Mucosa of rectum (tissue), 2 donors: ENCODE measurements at regions not wholly inside any gene's neighbourhood (a gene's known extent, or its start where the extent isn't known, plus 50 kb on each side); places are given as distances from the start of the nearest gene placed in this dataset.

ENCODE experiments used
- H3K27ac ChIP-seq, 2 donors: one replicate each; pipeline ENCODE4 v1.7.0; 2013; ENCODE audit warnings: inconsistent platforms in 2 of 2, low read depth in 2 of 2, low read length in 2 of 2
- H3K27me3 ChIP-seq, 2 donors: one replicate each; pipeline ENCODE4 v1.7.0; 2013; ENCODE audit warnings: low read length in 2 of 2; ENCODE audit not compliant: control insufficient read depth in 2 of 2, insufficient read depth in 2 of 2
- H3K36me3 ChIP-seq, 2 donors: one replicate each; pipeline ENCODE4 v1.7.0; 2013; ENCODE audit warnings: low read length in 2 of 2; ENCODE audit not compliant: control insufficient read depth in 2 of 2, insufficient read depth in 2 of 2
- H3K4me1 ChIP-seq, 2 donors: one replicate each; pipeline ENCODE4 v1.7.0; 2013; ENCODE audit warnings: low read length in 2 of 2, mild to moderate bottlenecking in 1 of 2; ENCODE audit not compliant: control insufficient read depth in 2 of 2, insufficient read depth in 2 of 2
- H3K4me3 ChIP-seq, 2 donors: one replicate each; pipeline ENCODE4 v1.7.0; 2013; ENCODE audit warnings: low read length in 2 of 2
- H3K9ac ChIP-seq, 2 donors: one replicate each; pipeline ENCODE4 v1.7.0; 2013; ENCODE audit warnings: low read length in 2 of 2, low read depth in 1 of 2, mild to moderate bottlenecking in 1 of 2
- H3K9me3 ChIP-seq, 2 donors: one replicate each; pipeline ENCODE4 v1.7.0; 2013; ENCODE audit warnings: low read length in 2 of 2; ENCODE audit not compliant: control insufficient read depth in 2 of 2
- donor health status: healthy.
- donor health status: Normal muscosa, but diverticular disease.

DNA sequence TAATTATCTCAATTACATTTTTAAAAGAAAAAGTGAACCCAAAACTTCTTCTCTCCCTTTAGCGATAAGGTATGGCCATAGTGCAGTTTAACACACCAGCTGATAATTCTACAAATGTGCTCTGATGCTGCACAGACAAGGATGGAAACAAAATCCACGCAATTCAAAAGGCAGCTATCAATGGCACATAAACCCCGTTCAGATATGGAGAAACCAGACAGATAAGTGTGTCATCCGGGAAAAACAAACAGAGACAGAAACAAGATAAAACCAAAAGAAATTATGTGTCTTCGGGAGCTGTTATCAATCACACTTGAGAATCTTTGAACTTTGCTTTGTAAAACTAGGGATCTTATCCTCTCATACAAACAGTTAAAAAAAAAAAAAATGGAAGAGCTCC, 73.6 kb downstream of the SIPA1L2 start:
- H3K4me3 ChIP-seq: no peak overlapping the region
- peaks cover 3 to 4% of the 10 kb centered on the region in 2 donors for H3K36me3 ChIP-seq
- no peaks in the 10 kb centered on the region for H3K9me3 ChIP-seq
- no peak overlapping the region for H3K27ac ChIP-seq
- no peaks in the 10 kb centered on the region for H3K27me3 ChIP-seq
- H3K4me1 ChIP-seq: peaks cover 4 to 37% of the 10 kb centered on the region in 2 donors
- no peak overlapping the region for H3K9ac ChIP-seq

DNA sequence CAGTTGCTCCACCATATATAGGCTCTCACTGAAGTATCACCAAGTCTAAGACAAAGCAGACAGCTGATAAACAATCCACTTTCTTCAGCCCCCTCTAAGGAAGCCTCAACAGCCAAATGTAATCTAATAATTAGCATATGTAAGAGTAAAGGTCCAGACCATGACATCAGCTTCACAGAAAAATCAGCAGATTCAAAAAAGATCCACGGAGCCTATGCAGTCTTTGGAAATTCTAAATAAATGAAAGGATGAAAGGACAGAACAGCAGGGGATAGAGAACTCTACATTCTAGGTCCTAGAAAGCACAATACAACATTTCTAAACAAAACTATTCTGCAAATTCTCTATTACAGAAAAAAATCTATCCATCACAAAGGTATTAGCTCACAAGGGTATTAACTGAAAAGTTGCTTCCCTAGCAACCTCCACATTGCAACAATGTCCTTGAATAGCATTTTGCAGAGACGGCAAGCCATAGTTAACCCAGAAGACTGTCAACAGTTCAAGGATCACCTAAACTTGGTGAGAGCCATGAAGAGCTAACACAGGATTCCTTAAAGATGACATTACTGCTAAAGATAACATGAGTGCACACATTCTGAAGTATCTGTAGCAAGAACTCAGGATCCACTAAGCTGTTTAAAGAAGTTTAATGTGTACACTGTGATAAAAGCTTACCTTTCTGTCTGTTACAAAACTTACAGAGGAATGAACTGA, 74.3 kb downstream of the SIPA1L2 start:
- Histone ChIP-seq H3K27me3 (no peaks in the 10 kb centered on the region), H3K9me3 (no peaks in the 10 kb centered on the region), H3K4me1 (peaks cover 4 to 37% of the 10 kb centered on the region in 2 donors), H3K36me3 (peaks cover 3 to 4% of the 10 kb centered on the region in 2 donors), H3K9ac (no peak overlapping the region), H3K27ac (no peak overlapping the region), H3K4me3 (no peak overlapping the region)

DNA sequence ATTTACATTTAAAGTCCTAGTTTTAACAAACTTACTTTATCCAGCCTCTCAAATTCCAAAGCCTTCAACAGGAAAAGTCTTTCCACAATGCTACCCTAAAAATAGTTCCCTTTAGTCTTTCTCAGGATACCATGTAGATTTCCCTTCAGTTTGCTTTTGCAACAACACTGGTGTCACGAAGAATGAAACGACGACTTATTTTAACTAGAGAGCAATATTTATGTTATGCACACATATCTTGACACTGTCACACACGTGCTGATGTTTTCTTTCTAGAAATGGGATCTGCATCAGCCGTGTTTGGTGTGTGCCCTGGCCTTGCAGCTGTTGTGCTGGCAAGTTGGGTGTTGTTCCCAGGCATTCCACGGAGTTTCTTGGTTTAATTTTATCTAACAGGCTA, 75.5 kb downstream of the SIPA1L2 start:
- no peak overlapping the region for H3K27ac ChIP-seq
- H3K4me1 ChIP-seq: peaks cover 4 to 37% of the 10 kb centered on the region in 2 donors
- H3K4me3 ChIP-seq: no peak overlapping the region
- no peaks in the 10 kb centered on the region for H3K27me3 ChIP-seq
- no peaks in the 10 kb centered on the region for H3K9me3 ChIP-seq
- no peak overlapping the region for H3K9ac ChIP-seq
- peaks cover 3 to 4% of the 10 kb centered on the region in 2 donors for H3K36me3 ChIP-seq

DNA sequence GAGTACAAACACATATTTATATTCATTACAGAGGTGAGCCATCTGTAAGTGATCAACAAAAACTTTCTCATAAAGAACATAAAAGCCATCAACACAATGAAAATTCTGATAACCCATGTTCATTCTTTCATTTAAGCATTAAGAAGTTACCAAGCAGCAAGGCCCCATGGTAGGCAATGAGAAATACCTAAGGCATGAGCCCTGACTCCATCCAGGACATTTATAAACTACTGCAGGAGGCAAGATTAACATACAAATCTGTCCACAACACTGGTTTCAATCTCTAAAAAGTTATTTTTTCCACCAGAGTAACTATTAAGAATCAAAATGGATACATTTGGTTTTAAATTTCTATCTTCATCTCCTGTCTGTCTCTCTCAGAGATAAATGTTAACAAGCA, 76.1 kb downstream of the SIPA1L2 start:
- H3K27me3 ChIP-seq: no peaks in the 10 kb centered on the region
- no peak overlapping the region for H3K4me3 ChIP-seq
- H3K9ac ChIP-seq: no peak overlapping the region
- no peak overlapping the region for H3K27ac ChIP-seq
- H3K36me3 ChIP-seq: peaks cover 3 to 4% of the 10 kb centered on the region in 2 donors
- no peaks in the 10 kb centered on the region for H3K9me3 ChIP-seq
- peaks cover 4 to 40% of the 10 kb centered on the region in 2 donors for H3K4me1 ChIP-seq

DNA sequence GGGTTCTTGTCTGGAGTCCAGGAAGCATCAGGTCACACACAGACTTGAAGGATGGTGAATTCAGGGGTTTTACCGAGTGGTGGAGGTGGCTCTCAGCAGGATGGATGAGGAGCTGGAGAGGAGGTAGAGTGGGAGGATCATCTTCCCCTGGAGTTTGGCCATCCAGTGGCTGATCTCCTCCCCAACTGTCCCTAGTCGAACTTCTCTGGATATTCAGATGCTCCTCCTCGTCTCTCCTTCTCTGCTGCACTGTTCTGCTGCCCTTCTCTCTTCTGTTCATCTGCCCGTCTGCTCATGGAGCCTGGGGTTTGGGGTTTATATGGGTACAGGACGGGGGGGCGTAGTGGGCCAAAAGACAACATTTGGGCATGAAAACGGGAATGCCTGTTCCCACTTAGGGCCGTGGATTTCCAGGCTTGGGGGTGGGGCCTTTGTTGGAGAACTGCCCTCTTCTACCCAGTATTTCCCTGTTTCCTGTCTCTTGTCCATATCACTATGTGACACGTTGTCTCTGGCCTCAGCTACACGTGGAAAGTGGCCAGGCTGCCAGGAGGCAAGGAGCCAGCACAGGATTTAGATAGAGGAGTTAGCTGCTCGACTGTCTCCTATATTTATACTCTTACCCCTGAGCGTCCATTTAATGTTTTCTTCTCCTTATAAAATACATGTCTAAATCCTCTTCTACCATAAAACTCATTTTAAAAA, 76.7 kb downstream of the SIPA1L2 start:
- peaks cover 3 to 4% of the 10 kb centered on the region in 2 donors for H3K36me3 ChIP-seq
- H3K4me3 ChIP-seq: no peak overlapping the region
- H3K27ac ChIP-seq: no peak overlapping the region

DNA sequence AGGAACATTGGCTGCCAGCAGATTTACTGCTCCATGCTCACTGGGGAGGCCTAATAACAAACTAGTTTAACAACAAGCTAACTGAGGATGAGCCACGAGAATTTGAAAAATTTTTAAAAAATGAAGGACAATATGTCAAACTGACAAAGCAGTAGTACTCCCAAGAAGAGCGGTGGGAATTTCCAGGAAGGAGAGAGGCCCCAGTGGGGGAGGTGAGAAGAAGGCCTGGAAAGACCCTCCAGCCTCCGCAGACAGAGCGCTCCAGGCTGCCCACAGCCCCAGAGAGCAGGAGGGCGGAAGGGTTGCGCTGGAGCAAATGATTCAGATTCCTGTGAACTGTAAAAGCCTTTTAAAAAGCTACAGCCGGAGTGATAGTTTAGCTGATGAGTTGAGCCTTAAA, 78.5 kb downstream of the SIPA1L2 start:
- Histone ChIP-seq H3K4me3 (no peak overlapping the region), H3K36me3 (peaks cover 3 to 4% of the 10 kb centered on the region in 2 donors), H3K27me3 (no peaks in the 10 kb centered on the region), H3K9ac (no peak overlapping the region), H3K4me1 (peaks cover 4 to 30% of the 10 kb centered on the region in 2 donors), H3K27ac (no peak overlapping the region), H3K9me3 (no peaks in the 10 kb centered on the region)

More for the DNA sequence above, 76.7 kb downstream of the SIPA1L2 start:
- H3K9ac ChIP-seq: no peak overlapping the region
- H3K9me3 ChIP-seq: no peaks in the 10 kb centered on the region
- H3K27me3 ChIP-seq: no peaks in the 10 kb centered on the region
- peaks cover 4 to 43% of the 10 kb centered on the region in 2 donors for H3K4me1 ChIP-seq

DNA sequence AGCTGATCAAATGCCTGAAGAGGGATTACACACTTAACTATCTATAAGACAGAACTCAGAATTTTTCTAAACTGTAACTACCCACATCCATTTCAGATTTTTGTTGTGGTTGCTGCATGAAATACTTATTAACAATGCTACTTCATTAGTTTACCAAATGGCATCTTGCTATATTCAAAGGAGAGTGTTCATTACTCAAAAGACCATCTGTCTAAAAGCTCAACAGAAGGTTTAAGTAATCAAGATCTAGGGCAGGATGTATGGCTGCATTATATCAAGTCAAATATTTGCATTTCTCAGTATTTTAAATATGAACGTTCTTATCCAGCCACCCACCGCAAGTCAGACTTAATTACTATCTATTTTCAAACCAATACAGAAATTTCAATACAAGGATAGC, 79.9 kb downstream of the SIPA1L2 start:
- H3K4me1 ChIP-seq: peaks cover under 1 to 18% of the 10 kb centered on the region in 2 donors
- H3K27ac ChIP-seq: no peak overlapping the region
- H3K27me3 ChIP-seq: no peaks in the 10 kb centered on the region
- no peak overlapping the region for H3K9ac ChIP-seq
- no peaks in the 10 kb centered on the region for H3K9me3 ChIP-seq
- no peak overlapping the region for H3K4me3 ChIP-seq
- peaks cover 3 to 4% of the 10 kb centered on the region in 2 donors for H3K36me3 ChIP-seq

DNA sequence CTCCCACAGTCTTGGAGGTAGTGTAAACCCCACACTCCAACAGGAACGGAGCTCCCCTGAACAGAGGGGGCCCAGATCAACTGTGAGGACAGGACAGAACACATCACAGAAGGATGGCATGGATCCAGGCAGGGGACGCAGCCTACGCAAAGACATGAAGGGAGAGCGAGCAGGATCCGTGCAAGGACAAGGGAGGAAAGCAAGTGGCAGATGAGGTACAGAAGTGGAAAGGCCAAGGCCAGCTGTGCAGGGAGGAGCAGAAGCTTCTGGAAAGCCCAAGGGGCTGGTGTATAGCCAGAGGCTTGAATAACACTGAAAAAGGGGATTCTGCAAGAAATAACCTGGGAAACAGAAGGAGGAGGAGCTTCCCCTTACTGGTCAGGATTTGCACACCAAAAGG, 81.2 kb downstream of the SIPA1L2 start:
- Histone ChIP-seq H3K9me3 (no peaks in the 10 kb centered on the region), H3K4me3 (no peak overlapping the region), H3K9ac (no peak overlapping the region), H3K27ac (no peak overlapping the region), H3K36me3 (peaks cover 3 to 4% of the 10 kb centered on the region in 2 donors), H3K27me3 (no peaks in the 10 kb centered on the region), H3K4me1 (peaks cover 0 to 10% of the 10 kb centered on the region in 2 donors)

DNA sequence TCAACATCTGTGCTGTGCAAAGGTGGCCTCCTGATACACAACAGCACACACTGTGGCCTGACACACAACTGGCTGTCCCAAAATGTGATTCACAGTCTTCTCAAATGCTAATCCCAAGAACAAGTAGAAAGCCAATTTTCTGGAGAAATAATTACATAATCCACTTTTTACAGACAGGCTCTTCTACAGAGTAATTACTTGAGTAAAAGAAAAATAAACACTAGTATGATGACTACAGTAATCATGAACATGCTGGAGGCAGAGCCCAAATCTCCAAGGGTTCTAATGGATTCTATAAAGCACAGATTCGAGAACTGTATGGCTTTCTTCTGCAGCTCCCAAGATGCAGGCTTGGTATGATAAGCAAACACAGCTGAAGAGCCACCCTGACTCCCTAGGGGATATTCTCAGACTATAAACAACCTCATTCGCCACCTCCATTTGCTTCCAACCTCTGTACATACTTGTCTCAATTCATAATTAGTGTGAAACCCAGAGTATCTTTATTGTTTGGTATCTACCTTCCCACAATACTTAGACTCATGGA, 81.9 kb downstream of the SIPA1L2 start:
- no peak overlapping the region for H3K9ac ChIP-seq
- peaks cover 0 to 6% of the 10 kb centered on the region in 2 donors for H3K4me1 ChIP-seq
- no peak overlapping the region for H3K27ac ChIP-seq
- H3K36me3 ChIP-seq: peaks cover 3% of the 10 kb centered on the region in 2 donors
- H3K4me3 ChIP-seq: no peak overlapping the region
- H3K27me3 ChIP-seq: no peaks in the 10 kb centered on the region
- no peaks in the 10 kb centered on the region for H3K9me3 ChIP-seq
